ENCODE measurements at regions not wholly inside any gene's neighbourhood (a gene's known extent, or its start where the extent isn't known, plus 50 kb on each side); places are given as distances from the start of the nearest gene placed in this dataset.

GRCh38 chr4:108397850-108398249 is 222.5 kb upstream of the RPL34 start:
- no peak overlapping the region for H2AFZ ChIP-seq (ENCODE audit: low read depth, low read length, severe bottlenecking)
- no peak overlapping the region for H3K4me2 ChIP-seq (ENCODE audit: low read depth, low read length, poor library complexity, severe bottlenecking)
- TF ChIP-seq CTCF (IDR thresholded peaks at IDR 0.05; ENCODE audit: insufficient read depth, low read length, poor library complexity, severe bottlenecking), result no peak
- no peak for TF ChIP-seq EZH2phosphoT487 (conservative IDR thresholded peaks at IDR 0.05; ENCODE audit: low read length)

GRCh38 chr4:108396900-108397497 is 223.4 kb upstream of the RPL34 start:
- Histone ChIP-seq H3K9me3 (ENCODE audit: insufficient read depth, low read length) (no peaks in the 10 kb centered on the region), H3K9ac (ENCODE audit: low read length) (no peak overlapping the region), H3K9me2 (replicated peaks; ENCODE audit: insufficient read depth, low read length) (no peaks in the 10 kb centered on the region), H3K4me2 (ENCODE audit: low read depth, low read length, poor library complexity, severe bottlenecking) (no peak overlapping the region), H3K27me3 (ENCODE audit: low read length) (no peaks in the 10 kb centered on the region), H3K27ac (ENCODE audit: low read depth, low read length) (no peak overlapping the region), H2AFZ (ENCODE audit: low read depth, low read length, severe bottlenecking) (no peak overlapping the region), H3K79me2 (ENCODE audit: insufficient read depth, low read length) (no peaks in the 10 kb centered on the region), H4K20me1 (ENCODE audit: low read depth, low read length) (no peaks in the 10 kb centered on the region), H3K36me3 (ENCODE audit: low read length) (no peaks in the 10 kb centered on the region), H3F3A (ENCODE audit: insufficient read depth) (no peaks in the 10 kb centered on the region), H3K4me3 (ENCODE audit: insufficient read depth, low read length, poor library complexity, severe bottlenecking) (no peak overlapping the region)
- TF ChIP-seq EZH2phosphoT487 (conservative IDR thresholded peaks at IDR 0.05; ENCODE audit: low read length), result no peak
- TF ChIP-seq CTCF (IDR thresholded peaks at IDR 0.05; ENCODE audit: insufficient read depth, low read length, poor library complexity, severe bottlenecking), result no peak

More at GRCh38 chr4:108397850-108398249, 222.5 kb upstream of the RPL34 start:
- H3K9ac ChIP-seq (ENCODE audit: low read length), result no peak overlapping the region
- no peak overlapping the region for H3K27ac ChIP-seq (ENCODE audit: low read depth, low read length)
- no peaks in the 10 kb centered on the region for H3K9me3 ChIP-seq (ENCODE audit: insufficient read depth, low read length)
- no peaks in the 10 kb centered on the region for H4K20me1 ChIP-seq (ENCODE audit: low read depth, low read length)
- H3F3A ChIP-seq (ENCODE audit: insufficient read depth), result no peaks in the 10 kb centered on the region
- H3K79me2 ChIP-seq (ENCODE audit: insufficient read depth, low read length), result no peaks in the 10 kb centered on the region
- H3K27me3 ChIP-seq (ENCODE audit: low read length), result no peaks in the 10 kb centered on the region
- no peaks in the 10 kb centered on the region for H3K9me2 ChIP-seq (replicated peaks; ENCODE audit: insufficient read depth, low read length)
- H3K4me3 ChIP-seq (ENCODE audit: insufficient read depth, low read length, poor library complexity, severe bottlenecking), result no peak overlapping the region
- no peaks in the 10 kb centered on the region for H3K36me3 ChIP-seq (ENCODE audit: low read length)

- H3K27me3 ChIP-seq (ENCODE audit: low read length), result no peaks in the 10 kb centered on the region
- no peaks in the 10 kb centered on the region for H3F3A ChIP-seq (ENCODE audit: insufficient read depth)
- no peak overlapping the region for H3K4me2 ChIP-seq (ENCODE audit: low read depth, low read length, poor library complexity, severe bottlenecking)
- TF ChIP-seq EZH2phosphoT487 (conservative IDR thresholded peaks at IDR 0.05; ENCODE audit: low read length), result no peak
- no peak for TF ChIP-seq CTCF (IDR thresholded peaks at IDR 0.05; ENCODE audit: insufficient read depth, low read length, poor library complexity, severe bottlenecking)
- H3K79me2 ChIP-seq (ENCODE audit: insufficient read depth, low read length), result no peaks in the 10 kb centered on the region
- H3K9me3 ChIP-seq (ENCODE audit: insufficient read depth, low read length), result no peaks in the 10 kb centered on the region
- no peaks in the 10 kb centered on the region for H3K9me2 ChIP-seq (replicated peaks; ENCODE audit: insufficient read depth, low read length)
- no peaks in the 10 kb centered on the region for H3K36me3 ChIP-seq (ENCODE audit: low read length)
- no peak overlapping the region for H3K27ac ChIP-seq (ENCODE audit: low read depth, low read length)
- no peak overlapping the region for H3K9ac ChIP-seq (ENCODE audit: low read length)
- H3K4me3 ChIP-seq (ENCODE audit: insufficient read depth, low read length, poor library complexity, severe bottlenecking), result no peak overlapping the region
- H4K20me1 ChIP-seq (ENCODE audit: low read depth, low read length), result no peaks in the 10 kb centered on the region
- H2AFZ ChIP-seq (ENCODE audit: low read depth, low read length, severe bottlenecking), result no peak overlapping the region
These were observed 224.6 kb upstream of the RPL34 start for GRCh38 chr4:108395786-108396185.

All from SU-DHL-6 (cell line).